Large intestine (tissue), 3 donors: ENCODE measurements at regions not wholly inside any gene's neighbourhood (a gene's known extent, or its start where the extent isn't known, plus 50 kb on each side); places are given as distances from the start of the nearest gene placed in this dataset.

Experiments
- DNase-seq, 2 donors: peaks; one replicate each; pipeline versions ENCODE4 v3.0.0 to v3.0.0-alpha.2; 2013
- H3K27ac ChIP-seq: one replicate; pipeline ENCODE4 v1.5.1; 2013; ENCODE audit warnings: low read length
- H3K27me3 ChIP-seq: 2 replicates; pipeline ENCODE4 v1.6.1; 2013; ENCODE audit warnings: low read length; ENCODE audit not compliant: control insufficient read depth, insufficient read depth
- H3K36me3 ChIP-seq: 2 replicates; pipeline ENCODE4 v1.6.1; 2013; ENCODE audit warnings: low read length; ENCODE audit not compliant: control insufficient read depth, insufficient read depth
- H3K4me1 ChIP-seq: one replicate; pipeline ENCODE4 v1.6.1; 2013; ENCODE audit warnings: low read length; ENCODE audit not compliant: control insufficient read depth, insufficient read depth
- H3K4me3 ChIP-seq: one replicate; pipeline ENCODE4 v1.5.1; 2013; ENCODE audit warnings: low read length
- H3K9me3 ChIP-seq: one replicate; pipeline ENCODE4 v1.6.1; 2013; ENCODE audit warnings: mild to moderate bottlenecking, low read depth, low read length, moderate library complexity; ENCODE audit not compliant: control insufficient read depth
- WGBS: methylation state at CpG from one replicate; pipeline ENCODE4 v1.1.5; 2013; ENCODE audit warnings: low lambda C conversion rate; ENCODE audit not compliant: insufficient coverage; 5-methylcytosine and 5-hydroxymethylcytosine counted together

- H3K27me3 ChIP-seq = no peaks in the 10 kb centered on the region
- DNase-seq = no peak
- peaks cover 3% of the 10 kb centered on the region for H3K9me3 ChIP-seq
- no peaks in the 10 kb centered on the region for H3K4me1 ChIP-seq
- no peaks in the 10 kb centered on the region for H3K36me3 ChIP-seq
- H3K27ac ChIP-seq = no peak overlapping the region
- no peak overlapping the region for H3K4me3 ChIP-seq
Measured at GRCh38 chr9:108244686-108245085, 611.1 kb downstream of the ACTL7B start.

- no peaks in the 10 kb centered on the region for H3K27me3 ChIP-seq
- no peak overlapping the region for H3K27ac ChIP-seq
- no peaks in the 10 kb centered on the region for H3K9me3 ChIP-seq
- DNase-seq = no peak
- H3K4me1 ChIP-seq = no peaks in the 10 kb centered on the region
- WGBS = no CpG with 5 or more reads among the region's 1 CpG
- no peaks in the 10 kb centered on the region for H3K36me3 ChIP-seq
- no peak overlapping the region for H3K4me3 ChIP-seq
Measured at GRCh38 chr9:108241384-108242073, 614.3 kb downstream of the ACTL7B start.

- WGBS = 100% methylated on average over 1 of the region's 2 CpGs
- no peaks in the 10 kb centered on the region for H3K36me3 ChIP-seq
- H3K9me3 ChIP-seq = no peaks in the 10 kb centered on the region
- H3K27me3 ChIP-seq = no peaks in the 10 kb centered on the region
- H3K27ac ChIP-seq = no peak overlapping the region
- DNase-seq = no peak
- peaks cover 3% of the 10 kb centered on the region for H3K4me1 ChIP-seq
- H3K4me3 ChIP-seq = no peak overlapping the region
Measured at GRCh38 chr9:108239696-108240321, 616.0 kb downstream of the ACTL7B start.

- Histone ChIP-seq H3K9me3 (no peaks in the 10 kb centered on the region), H3K4me1 (peaks cover 3% of the 10 kb centered on the region), H3K36me3 (no peaks in the 10 kb centered on the region), H3K27me3 (no peaks in the 10 kb centered on the region), H3K4me3 (no peak overlapping the region), H3K27ac (no peak overlapping the region)
- DNase-seq = no peak
- WGBS = 100% methylated on average over 2 of the region's 3 CpGs
Measured at GRCh38 chr9:108235609-108236008, 620.2 kb downstream of the ACTL7B start.

- WGBS = 80% methylated on average over 1 of the region's 5 CpGs
- Histone ChIP-seq H3K4me3 (no peak overlapping the region), H3K4me1 (peaks cover 3% of the 10 kb centered on the region), H3K27me3 (no peaks in the 10 kb centered on the region), H3K27ac (no peak overlapping the region), H3K36me3 (no peaks in the 10 kb centered on the region), H3K9me3 (no peaks in the 10 kb centered on the region)
- no peak for DNase-seq
Measured at GRCh38 chr9:108234811-108235210, 621.0 kb downstream of the ACTL7B start.

- Histone ChIP-seq H3K9me3 (no peaks in the 10 kb centered on the region), H3K4me3 (no peak overlapping the region), H3K27ac (no peak overlapping the region), H3K36me3 (no peaks in the 10 kb centered on the region), H3K27me3 (no peaks in the 10 kb centered on the region), H3K4me1 (no peaks in the 10 kb centered on the region)
- no CpG with 5 or more reads among the region's 5 CpGs for WGBS
- no peak for DNase-seq
Measured at GRCh38 chr9:108225149-108225800, 630.5 kb downstream of the ACTL7B start.

- Histone ChIP-seq H3K27me3 (no peaks in the 10 kb centered on the region), H3K4me1 (no peaks in the 10 kb centered on the region), H3K9me3 (no peaks in the 10 kb centered on the region), H3K27ac (no peak overlapping the region), H3K4me3 (no peak overlapping the region), H3K36me3 (no peaks in the 10 kb centered on the region)
- no peak for DNase-seq
- 80% methylated on average over 1 of the region's 3 CpGs for WGBS
Measured at GRCh38 chr9:108224716-108225115, 631.1 kb downstream of the ACTL7B start.

- Histone ChIP-seq H3K4me1 (no peaks in the 10 kb centered on the region), H3K27me3 (no peaks in the 10 kb centered on the region), H3K9me3 (no peaks in the 10 kb centered on the region), H3K36me3 (no peaks in the 10 kb centered on the region), H3K4me3 (no peak overlapping the region), H3K27ac (no peak overlapping the region)
- no peak for DNase-seq
- no CpG with 5 or more reads among the region's 4 CpGs for WGBS
Measured at GRCh38 chr9:108219664-108220063, 636.1 kb downstream of the ACTL7B start.

GRCh38 chr9:108217431-108218349 is 638.1 kb downstream of the ACTL7B start:
- H3K4me1 ChIP-seq = no peaks in the 10 kb centered on the region
- H3K4me3 ChIP-seq = no peak overlapping the region
- H3K27me3 ChIP-seq = no peaks in the 10 kb centered on the region
- H3K27ac ChIP-seq = no peak overlapping the region
- DNase-seq = no peak
- no peaks in the 10 kb centered on the region for H3K9me3 ChIP-seq
- no peaks in the 10 kb centered on the region for H3K36me3 ChIP-seq
- 96% methylated on average over 3 of the region's 12 CpGs for WGBS

- Histone ChIP-seq H3K4me3 (no peak overlapping the region), H3K9me3 (no peaks in the 10 kb centered on the region), H3K27ac (no peak overlapping the region), H3K27me3 (no peaks in the 10 kb centered on the region), H3K4me1 (peaks cover 4% of the 10 kb centered on the region), H3K36me3 (no peaks in the 10 kb centered on the region)
- DNase-seq = no peak
- WGBS = 100% methylated on average over 2 of the region's 2 CpGs
Measured at GRCh38 chr9:108213511-108213910, 642.3 kb downstream of the ACTL7B start.
